Ureter (tissue), 1 donor: ENCODE measurements at regions not wholly inside any gene's neighbourhood (a gene's known extent, or its start where the extent isn't known, plus 50 kb on each side); places are given as distances from the start of the nearest gene placed in this dataset.
"Not testable (repeated sequence)": the region's sequence is repeated elsewhere in the genome, so short reads cannot be mapped to it uniquely, and the experiment has no call there.

Experiments
- DNase-seq: peaks from one replicate; pipeline ENCODE4 v3.0.0-alpha.2; 2020; ENCODE audit warnings: low spot score
- donor health status: DM: yes; HTN: yes; CAD: no.

GRCh38 chr11:87971354-87971753 lies 203.9 kb downstream of the RAB38 start:
- DNase-seq: no peak

GRCh38 chr11:87970762-87971161 lies 204.5 kb downstream of the RAB38 start:
- no peak for DNase-seq

- no peak for DNase-seq
These were observed 207.8 kb downstream of the RAB38 start for GRCh38 chr11:87967459-87967858.

- DNase-seq: no peak
These were observed 208.5 kb downstream of the RAB38 start for GRCh38 chr11:87966694-87967093.

- DNase-seq: no peak
These were observed 209.0 kb downstream of the RAB38 start for GRCh38 chr11:87966216-87966615.

- DNase-seq: no peak
These were observed 213.6 kb downstream of the RAB38 start for GRCh38 chr11:87961606-87962005.

- no peak for DNase-seq
These were observed 217.3 kb downstream of the RAB38 start for GRCh38 chr11:87957961-87958360.

- DNase-seq: no peak
These were observed 220.8 kb downstream of the RAB38 start for GRCh38 chr11:87954476-87954875.

GRCh38 chr11:87942786-87943185 lies 232.5 kb downstream of the RAB38 start:
- no peak for DNase-seq

GRCh38 chr11:87934182-87934581 lies 241.1 kb downstream of the RAB38 start:
- DNase-seq: no peak

GRCh38 chr11:87926250-87926970 lies 248.8 kb downstream of the RAB38 start:
- DNase-seq: no peak

- no peak for DNase-seq
These were observed 251.1 kb downstream of the RAB38 start for GRCh38 chr11:87924125-87924524.

- DNase-seq: no peak
These were observed 258.1 kb downstream of the RAB38 start for GRCh38 chr11:87917111-87917510.

GRCh38 chr11:87909178-87909577 lies 266.1 kb downstream of the RAB38 start:
- no peak for DNase-seq

- no peak for DNase-seq
These were observed 267.2 kb downstream of the RAB38 start for GRCh38 chr11:87908086-87908485.

- DNase-seq: no peak
These were observed 271.9 kb downstream of the RAB38 start for GRCh38 chr11:87903345-87903744.

- no peak for DNase-seq
These were observed 273.9 kb downstream of the RAB38 start for GRCh38 chr11:87901341-87901740.

- DNase-seq: no peak
These were observed 277.3 kb downstream of the RAB38 start for GRCh38 chr11:87897921-87898320.

- DNase-seq: no peak
These were observed 278.2 kb downstream of the RAB38 start for GRCh38 chr11:87897071-87897470.

- DNase-seq: no peak
These were observed 280.3 kb downstream of the RAB38 start for GRCh38 chr11:87894961-87895360.

GRCh38 chr11:87892291-87892690 lies 283.0 kb downstream of the RAB38 start:
- no peak for DNase-seq

- DNase-seq: no peak
These were observed 286.1 kb downstream of the RAB38 start for GRCh38 chr11:87889126-87889525.

- DNase-seq: not testable (repeated sequence)
These were observed 290.2 kb downstream of the RAB38 start for GRCh38 chr11:87885084-87885483.

- DNase-seq: no peak
These were observed 296.1 kb downstream of the RAB38 start for GRCh38 chr11:87879118-87879517.
